ENCODE measurements at regions not wholly inside any gene's neighbourhood (a gene's known extent, or its start where the extent isn't known, plus 50 kb on each side); places are given as distances from the start of the nearest gene placed in this dataset.

DNA sequence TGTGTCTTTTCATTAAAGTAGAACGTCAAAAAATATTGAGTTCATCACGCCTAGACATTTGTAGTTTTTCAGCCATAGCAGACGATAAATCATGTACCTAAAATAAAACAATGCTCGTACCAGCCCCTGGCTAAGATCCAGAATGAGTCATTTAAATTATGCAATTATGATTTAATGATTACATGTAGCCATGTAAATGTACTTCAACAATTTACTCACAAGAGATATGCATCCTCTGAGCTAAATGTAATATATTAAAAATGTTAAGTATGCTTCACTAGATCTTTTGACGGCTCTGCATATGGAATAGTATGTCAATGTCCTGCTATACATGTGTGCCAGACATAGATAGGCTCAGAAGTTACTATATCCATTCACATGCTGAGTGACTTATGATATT, 1077.8 kb downstream of the ARAP2 start:
- DNase-seq (ENCODE audit: low read depth, low spot score), result no peak
- TF ChIP-seq, protein P1, sequence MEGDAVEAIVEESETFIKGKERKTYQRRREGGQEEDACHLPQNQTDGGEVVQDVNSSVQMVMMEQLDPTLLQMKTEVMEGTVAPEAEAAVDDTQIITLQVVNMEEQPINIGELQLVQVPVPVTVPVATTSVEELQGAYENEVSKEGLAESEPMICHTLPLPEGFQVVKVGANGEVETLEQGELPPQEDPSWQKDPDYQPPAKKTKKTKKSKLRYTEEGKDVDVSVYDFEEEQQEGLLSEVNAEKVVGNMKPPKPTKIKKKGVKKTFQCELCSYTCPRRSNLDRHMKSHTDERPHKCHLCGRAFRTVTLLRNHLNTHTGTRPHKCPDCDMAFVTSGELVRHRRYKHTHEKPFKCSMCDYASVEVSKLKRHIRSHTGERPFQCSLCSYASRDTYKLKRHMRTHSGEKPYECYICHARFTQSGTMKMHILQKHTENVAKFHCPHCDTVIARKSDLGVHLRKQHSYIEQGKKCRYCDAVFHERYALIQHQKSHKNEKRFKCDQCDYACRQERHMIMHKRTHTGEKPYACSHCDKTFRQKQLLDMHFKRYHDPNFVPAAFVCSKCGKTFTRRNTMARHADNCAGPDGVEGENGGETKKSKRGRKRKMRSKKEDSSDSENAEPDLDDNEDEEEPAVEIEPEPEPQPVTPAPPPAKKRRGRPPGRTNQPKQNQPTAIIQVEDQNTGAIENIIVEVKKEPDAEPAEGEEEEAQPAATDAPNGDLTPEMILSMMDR (IDR thresholded peaks at IDR 0.05; ENCODE audit: insufficient read depth, low read length, missing control alignments), result no peak
- ChIA-PET POLR2A (no interaction called here), CTCF (no interaction called here)
- H3K4me3 ChIP-seq (ENCODE audit: low read depth, low read length), result no peak overlapping the region

GRCh38 chr4:35167385-35167784, 1076.9 kb downstream of the ARAP2 start:
- DNase-seq (ENCODE audit: low read depth, low spot score), result no peak
- no peak overlapping the region for H3K4me3 ChIP-seq (ENCODE audit: low read depth, low read length)
- CTCF ChIA-PET, result no interaction called here
- POLR2A ChIA-PET, result no interaction called here
- TF ChIP-seq, protein P1 (IDR thresholded peaks at IDR 0.05; ENCODE audit: insufficient read depth, low read length, missing control alignments), result no peak

GRCh38 chr4:35175487-35175886, 1068.8 kb downstream of the ARAP2 start:
- no peak for DNase-seq (ENCODE audit: low read depth, low spot score)
- POLR2A ChIA-PET, result no interaction called here
- CTCF ChIA-PET, result no interaction called here
- TF ChIP-seq, protein P1 (IDR thresholded peaks at IDR 0.05; ENCODE audit: insufficient read depth, low read length, missing control alignments), result no peak
- no peak overlapping the region for H3K4me3 ChIP-seq (ENCODE audit: low read depth, low read length)

DNA sequence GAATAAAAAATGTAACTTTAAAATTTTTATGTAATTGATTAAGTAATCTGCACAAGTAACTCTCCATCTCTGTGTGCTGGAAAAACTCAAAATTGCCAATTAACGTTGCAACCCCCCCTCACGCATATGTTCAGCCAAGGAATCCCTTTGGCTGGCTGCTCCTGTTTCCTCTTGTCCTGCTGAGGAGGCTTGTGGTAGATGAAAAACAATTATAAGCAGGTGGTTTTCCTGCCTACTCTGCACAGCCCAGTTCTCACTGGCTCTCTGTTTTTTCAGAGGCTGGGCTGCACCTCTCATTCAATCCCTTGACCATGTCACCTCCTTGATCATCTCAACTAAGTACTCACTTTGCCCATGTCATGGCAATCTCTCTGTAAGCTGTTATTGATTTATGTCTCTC, 1068.4 kb downstream of the ARAP2 start:
- ChIA-PET CTCF (no interaction called here), POLR2A (no interaction called here)

GRCh38 chr4:35182451-35182850, 1061.9 kb downstream of the ARAP2 start:
- POLR2A ChIA-PET, result no interaction called here
- no peak for DNase-seq (ENCODE audit: low read depth, low spot score)
- TF ChIP-seq, protein P1 (IDR thresholded peaks at IDR 0.05; ENCODE audit: insufficient read depth, low read length, missing control alignments), result no peak

More for the DNA sequence above, 1068.4 kb downstream of the ARAP2 start:
- TF ChIP-seq, protein P1 (IDR thresholded peaks at IDR 0.05; ENCODE audit: insufficient read depth, low read length, missing control alignments), result no peak
- no peak overlapping the region for H3K4me3 ChIP-seq (ENCODE audit: low read depth, low read length)
- DNase-seq (ENCODE audit: low read depth, low spot score), result no peak

DNA sequence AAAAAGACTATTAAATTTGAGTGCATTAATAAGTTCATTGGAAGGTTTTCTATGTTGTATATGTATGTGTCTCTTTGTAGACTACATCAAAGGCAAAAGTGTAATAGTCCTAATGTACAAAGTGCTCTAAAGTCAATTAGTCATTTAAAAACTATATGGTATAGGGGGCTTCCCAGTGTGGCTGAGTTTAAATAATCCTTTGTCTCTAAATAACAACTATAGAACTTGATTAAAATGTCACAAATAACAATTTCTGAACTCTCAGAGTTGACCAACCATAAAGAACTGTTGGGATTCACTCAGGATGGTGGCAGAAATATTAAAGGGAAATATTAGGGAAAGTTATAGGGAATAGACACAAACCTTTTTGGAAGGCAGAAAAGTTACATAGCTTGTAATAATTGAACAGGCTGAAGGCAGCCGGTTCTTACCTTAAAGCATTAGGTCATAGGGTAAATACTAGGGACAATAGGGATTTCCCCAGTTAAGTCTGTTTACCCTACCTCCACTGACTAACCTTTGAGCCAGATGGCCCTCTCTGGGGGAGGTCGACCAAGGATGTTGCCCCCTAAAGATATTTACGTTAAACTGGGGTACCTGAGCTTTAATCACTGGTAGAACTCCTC, 1054.2 kb downstream of the ARAP2 start:
- DNase-seq (ENCODE audit: low read depth, low spot score), result no peak
- H3K4me3 ChIP-seq (ENCODE audit: low read depth, low read length), result no peak overlapping the region
- TF ChIP-seq, protein P1 (IDR thresholded peaks at IDR 0.05; ENCODE audit: insufficient read depth, low read length, missing control alignments), result no peak
- POLR2A ChIA-PET, result no interaction called here
- CTCF ChIA-PET, result no interaction called here

More at GRCh38 chr4:35182451-35182850, 1061.9 kb downstream of the ARAP2 start:
- CTCF ChIA-PET, result no interaction called here
- H3K4me3 ChIP-seq (ENCODE audit: low read depth, low read length), result no peak overlapping the region
